Hypothalamus (tissue), 51 donors: ENCODE measurements at regions not wholly inside any gene's neighbourhood (a gene's known extent, or its start where the extent isn't known, plus 50 kb on each side); places are given as distances from the start of the nearest gene placed in this dataset.

Source experiments
- DNase-seq, 51 donors: peaks; one replicate each; lab custom pipeline; 2025; lab: John Stamatoyannopoulos, UW

DNA sequence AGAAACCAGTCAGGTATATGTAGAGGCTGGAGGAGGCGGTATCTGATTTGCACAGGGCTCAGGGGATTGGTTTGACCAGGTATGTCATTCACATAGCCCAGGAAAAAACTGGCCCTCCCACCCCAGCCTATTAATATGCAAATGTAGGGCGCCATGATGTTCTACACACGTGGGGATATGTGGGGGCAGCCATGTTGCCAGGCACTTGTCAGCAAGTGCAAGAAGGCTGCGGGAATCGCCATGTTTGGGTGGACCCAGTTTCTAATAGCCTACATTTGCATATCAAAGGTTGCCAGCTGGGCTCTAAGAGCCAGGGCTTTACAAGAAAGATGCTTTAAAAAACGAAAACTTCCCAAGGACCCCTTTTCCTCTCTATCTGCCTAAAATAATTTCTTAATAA lies 335.1 kb downstream of the SMARCA1 start:
- DNase-seq, result no peak

DNA sequence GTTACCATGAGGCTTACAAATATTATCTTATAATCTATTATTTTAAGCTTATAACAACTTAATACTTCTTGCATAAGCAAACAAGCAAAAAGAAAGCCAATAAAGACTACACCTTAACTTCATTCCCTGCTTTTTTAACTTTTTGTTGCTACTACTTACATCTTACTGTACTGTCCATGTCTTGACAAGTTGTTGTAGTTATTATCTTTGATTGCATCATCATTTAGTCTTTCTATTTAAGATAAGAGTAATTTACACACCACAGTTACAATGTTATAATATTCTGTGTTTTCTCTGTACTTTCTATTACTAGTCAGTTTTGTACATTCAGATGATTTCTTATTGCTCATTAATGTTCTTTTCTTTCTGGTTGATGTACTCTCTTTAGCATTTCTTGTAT lies 346.6 kb downstream of the SMARCA1 start:
- DNase-seq, result no peak

DNA sequence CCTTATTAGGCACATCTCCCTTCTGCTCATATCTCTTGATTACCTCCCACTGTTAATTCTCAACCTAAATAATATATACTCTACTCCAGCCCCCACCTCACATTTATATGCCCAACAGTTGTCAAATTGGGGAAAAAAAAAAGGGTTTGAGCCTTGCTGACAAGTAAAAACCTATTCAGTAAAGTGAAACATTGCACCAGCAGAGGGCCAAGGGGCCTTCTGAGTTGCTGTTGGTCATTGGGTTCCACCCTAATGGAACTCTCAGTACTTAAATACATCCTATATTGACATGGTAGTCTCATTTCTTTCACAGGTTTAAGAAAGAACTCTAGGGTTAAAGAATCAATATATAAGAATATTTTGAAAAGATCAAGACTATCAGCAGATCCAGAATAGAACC lies 362.2 kb downstream of the SMARCA1 start:
- no peak for DNase-seq

DNA sequence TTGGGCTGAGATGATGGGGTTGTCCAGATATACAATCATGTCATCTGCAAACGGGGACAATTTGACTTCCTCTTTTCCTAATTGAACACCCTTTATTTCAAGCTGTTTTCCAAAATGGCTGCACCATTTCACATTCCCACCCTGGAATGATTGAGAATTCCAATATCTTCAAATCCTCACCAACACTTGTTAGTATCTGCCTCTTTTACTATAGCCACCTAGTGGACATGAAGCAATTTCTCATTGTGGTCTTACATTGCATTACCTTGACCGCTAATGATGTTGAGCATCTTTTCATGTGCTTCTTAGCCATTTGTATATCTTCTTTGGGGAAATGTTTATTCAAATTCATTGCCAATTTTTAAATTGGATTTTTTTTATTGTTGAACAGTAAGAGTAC lies 364.8 kb downstream of the SMARCA1 start:
- DNase-seq, result no peak

DNA sequence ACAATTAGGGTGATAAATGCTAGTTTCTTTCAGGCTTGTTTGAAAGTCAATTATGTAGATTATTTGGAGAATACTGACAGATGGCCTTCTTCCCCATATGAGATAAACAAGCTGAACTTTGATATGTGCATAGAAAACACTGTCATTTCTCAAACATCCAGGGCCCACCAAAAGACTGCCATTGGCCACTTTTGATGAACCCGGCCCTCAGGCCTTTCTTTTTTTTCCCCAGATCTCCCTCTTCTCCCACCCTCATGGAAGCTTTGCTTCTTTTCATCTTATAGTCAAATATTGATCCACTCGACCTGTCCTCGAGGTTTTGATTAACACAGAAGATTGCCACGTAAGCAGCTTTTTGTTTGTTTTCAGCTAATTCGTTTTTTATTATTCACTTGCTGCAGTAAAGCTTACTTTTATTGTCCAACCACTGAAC lies 377.4 kb downstream of the SMARCA1 start:
- DNase-seq, result no peak

DNA sequence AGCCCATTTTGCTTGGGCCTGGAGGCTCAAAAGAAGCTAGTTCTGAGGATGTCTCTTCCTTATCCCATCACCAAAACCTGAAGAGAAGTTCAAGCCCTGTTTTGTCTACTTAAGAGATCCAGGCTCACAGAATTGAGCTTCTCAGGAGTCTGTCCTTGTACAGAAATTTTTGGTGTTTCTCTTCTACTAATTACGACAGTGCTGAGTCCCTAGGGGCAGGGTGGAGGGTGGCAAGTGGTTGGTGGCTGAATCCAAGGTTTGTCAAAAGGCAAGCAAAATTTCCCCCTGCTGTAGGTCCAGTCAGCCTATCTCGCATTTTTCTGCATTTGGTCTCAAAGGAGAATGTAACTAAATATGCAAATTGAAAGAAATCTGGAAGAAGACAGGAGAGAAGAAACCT lies 377.9 kb downstream of the SMARCA1 start:
- DNase-seq, result no peak

DNA sequence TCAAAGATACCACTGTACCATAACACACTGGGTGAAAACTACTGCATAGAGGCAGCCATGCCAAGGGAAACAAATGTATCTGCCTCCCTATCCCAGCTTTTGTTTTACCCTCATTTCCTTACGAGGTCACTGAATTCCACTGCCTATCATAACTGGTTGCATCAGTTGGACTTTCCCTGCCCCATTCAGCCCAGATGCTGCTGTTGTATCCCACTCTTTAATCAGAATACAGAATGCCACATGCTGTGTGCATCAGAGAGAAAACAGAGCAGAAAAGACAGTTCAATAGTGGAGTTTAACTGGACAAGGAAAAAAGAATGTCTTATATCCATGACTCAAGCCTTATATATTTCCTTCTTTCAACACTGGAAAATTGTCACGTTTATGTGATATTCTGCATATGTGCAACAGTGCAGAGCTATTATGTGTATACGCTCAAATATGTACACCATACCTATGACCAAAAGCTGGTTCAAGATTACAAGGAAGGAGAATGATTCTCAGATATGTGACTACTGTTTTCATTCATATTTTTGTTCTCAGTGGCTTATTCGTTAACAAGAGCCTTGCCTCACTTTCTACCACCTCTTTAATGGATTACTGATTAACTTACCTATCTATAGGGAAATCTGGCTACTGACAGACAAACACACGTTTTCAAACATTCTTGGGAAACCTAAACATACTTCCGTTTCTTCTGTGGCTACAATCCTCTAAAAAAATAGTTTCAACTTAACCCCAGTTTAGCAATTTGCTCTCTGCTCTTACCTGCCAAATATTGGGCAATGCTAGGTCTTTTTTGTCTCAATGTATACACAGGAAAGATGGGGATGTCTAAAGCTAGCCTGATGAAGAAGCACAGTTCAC lies 378.9 kb downstream of the SMARCA1 start:
- DNase-seq, result no peak

DNA sequence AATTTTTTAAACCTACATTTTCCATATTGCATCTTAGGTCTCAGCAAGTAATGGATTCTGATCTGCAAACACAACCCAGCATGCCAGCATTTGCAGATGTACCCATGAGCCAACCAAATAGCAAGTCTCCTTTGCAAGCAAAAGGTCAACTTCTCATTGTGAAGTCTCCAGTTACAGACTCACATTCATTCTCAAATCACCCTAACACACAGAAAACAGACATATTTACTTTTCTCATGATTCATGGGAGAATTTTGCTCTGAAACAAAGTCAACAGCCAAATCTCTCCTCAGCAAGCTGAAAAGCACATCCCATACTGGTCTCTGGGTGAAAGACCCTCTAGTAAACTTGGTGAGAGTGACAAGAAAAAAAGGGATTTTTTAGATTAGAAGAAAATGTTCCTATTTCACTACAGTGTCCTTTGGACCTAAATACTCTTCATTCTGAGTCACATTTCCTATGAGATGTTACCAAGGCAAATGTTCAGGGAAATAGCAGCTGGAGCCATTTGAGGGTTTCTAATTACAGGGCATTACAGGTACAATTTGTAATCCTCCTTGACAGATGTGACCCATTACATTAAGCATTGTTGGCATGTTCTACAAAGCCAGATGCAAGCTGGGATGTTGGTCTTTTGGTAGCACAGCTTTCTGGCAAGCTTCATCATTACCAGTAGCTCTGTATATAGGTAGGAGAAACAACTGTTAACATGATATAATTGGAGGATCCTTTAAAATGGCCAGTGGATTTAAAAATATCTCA lies 383.3 kb downstream of the SMARCA1 start:
- DNase-seq, result no peak

DNA sequence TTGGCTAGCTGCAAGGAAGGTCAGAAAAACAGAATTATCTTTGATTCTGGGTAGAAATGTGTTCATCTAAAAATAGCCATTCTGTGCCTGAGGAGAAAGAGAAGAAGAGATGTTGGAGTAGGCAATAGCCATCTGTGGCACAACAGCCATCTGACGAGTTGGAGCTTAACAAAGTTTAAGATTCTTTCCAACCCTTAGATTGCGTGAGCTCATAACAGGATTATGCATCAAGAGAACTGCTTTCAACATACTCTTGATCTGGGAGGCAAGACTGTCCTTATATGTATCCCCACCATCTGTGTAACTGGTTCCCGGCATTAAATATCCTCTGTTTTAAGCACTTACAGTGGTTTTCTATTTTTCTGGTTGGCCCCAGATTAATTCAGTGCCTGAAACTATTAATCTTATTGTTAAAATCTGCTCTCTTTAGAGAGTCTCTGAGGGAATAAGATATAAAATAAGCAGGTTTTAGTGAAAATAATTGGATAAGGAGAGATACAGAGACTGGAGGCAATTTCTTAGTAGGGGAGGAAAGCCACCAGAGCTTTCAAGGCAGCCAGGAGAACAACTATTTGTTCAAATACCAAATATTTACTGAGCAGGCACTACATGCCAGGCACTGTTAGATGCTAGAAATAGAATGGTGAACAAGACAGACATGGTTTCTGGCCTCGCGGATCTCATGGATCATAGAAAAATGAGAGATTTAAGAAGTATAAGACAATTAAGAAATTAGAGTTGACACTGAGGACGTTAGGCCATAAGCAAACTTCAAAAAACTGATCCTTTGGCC lies 398.0 kb downstream of the SMARCA1 start:
- no peak for DNase-seq

DNA sequence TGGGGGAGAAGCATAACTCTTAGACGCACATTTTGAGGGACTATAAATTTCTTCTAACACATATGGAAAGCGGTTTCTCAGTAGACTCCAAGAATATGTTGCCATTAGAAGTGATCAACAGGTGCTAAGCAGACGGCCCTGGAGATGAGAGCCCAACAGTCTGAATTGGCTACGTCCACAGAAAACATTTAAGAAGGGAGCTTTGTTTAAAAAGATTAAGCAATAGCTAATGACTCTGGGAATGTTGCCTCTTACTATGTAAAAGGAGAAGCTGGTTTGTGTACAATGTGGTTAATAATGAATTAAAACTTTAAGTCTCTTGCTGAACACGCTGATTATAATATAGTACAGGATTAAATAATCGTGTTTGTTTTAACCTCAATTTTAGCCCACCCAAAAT lies 399.5 kb downstream of the SMARCA1 start:
- DNase-seq, result no peak

DNA sequence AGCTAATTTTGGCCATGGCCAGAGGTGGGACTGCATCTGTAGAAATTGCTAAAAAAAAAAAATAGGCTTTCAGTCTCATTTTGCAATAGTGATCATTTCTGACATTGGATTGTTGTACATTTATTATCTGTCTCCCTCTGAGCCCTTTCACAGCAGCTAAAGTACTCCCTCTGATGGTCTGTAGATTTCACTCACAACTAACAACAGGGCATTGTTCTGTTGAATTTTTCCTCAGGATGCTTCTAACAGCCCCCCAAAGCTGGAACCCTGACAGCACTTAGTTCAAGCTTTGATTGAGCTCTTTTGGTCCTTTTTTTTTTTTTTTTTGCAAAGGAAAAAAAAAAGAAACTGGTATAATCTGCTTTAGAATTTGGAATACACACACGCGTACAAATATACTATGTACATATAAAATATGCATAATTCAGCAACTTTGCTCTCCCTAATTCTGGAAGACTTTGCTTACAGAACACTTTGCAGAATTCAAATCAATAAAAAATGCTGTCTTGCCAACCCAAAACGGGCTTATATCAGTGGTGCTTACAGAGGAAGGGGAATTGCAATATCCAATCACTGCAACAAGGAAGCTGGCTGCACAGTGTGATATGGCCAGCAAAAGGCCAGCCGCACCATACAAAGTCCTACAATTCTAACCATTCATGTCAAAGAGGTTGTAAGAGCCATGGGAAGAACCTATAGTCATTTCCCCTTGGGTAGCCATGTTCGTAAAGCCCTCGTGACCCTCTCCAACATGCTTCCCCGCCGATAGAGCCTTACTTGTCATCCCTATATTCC lies 406.4 kb downstream of the SMARCA1 start:
- no peak for DNase-seq

DNA sequence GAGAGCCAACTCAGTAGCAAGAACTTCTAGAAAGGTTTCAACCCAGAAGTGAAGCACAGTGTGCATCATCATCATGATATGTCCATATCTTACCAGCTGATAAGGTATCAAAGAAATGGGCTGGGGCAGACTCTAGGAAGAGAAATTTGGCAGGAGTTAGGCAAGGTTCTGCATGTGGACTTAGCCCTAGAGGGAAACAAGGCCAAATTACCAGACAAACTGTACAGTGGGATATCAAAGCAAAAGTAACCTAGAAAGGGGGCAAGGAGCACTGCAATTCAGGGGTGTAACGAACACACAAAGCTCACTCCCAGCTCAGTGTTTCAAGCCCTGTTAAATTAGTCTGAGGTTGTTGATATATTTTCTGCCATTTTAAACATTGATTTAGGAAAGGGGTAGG lies 407.4 kb downstream of the SMARCA1 start:
- no peak for DNase-seq

DNA sequence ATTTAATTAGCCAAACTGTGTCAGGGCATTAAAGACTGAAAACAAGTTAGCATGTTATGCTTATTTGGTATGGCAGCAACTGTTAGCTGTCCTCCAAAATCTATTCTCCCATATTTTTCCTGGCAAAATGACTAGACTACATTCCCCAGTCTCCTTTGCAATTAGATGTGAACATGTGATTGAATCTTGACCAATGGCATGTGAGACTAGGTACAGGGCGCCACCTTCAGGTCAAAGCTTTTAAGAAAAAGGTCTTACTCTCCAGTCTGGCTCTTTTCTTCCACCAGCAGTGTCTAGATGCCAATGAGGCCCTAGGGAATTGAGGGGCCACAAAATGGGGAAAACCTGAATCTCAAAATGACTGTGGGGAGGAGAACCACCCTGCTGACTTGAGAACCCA lies 408.2 kb downstream of the SMARCA1 start:
- no peak for DNase-seq

DNA sequence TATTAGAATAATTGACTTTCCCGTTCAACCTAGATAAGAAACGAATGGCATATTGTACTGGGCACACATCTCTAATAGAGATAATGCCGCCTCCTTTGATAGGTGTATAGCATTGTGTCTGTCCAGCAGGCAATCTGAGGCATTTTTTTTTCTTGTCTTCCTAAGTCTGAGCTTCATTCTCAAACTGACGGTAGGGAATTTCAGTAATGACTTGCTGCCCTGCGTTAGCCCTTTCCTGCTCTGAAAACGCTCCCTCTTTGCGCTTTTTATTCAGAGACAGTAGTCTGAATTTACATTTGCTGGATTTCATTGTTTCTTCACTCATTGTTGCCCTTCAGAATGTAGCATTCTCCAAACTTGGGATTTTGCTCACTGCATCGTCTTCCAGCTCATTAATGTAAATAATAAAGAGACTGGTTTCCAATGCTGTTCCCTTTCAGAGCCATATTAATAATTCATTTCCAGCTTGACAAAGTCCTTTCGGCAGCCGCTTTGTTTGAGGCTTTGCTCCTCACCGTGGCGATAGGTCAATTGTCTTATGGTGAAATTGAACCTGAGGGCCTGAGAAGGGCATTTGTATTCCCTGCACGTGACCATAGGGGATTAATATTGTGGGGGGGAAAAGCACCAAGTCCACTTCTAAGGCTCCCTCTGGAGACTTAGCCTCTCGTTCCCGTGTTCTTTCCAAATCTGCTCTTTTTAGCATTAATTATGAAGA lies 412.1 kb downstream of the SMARCA1 start:
- no peak for DNase-seq

DNA sequence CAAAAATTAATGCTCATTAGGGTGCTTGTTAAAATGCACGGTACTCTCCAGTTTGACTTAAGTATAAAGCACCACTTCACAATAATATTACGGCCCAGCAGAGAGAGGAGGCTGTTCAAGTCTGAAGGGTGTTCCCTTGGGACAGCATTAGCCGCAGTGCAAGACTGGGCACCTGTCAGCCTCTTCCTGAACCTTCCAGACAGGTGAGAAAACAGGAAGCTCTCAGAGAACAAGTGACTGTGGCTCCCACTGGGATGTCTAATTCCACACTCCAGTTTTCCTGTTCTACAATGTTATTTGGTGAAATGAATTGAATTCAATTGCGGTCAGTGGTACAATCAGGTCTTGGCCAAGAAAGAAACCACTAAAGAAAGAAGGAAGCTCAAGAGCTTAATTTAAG lies 414.4 kb downstream of the SMARCA1 start:
- no peak for DNase-seq

DNA sequence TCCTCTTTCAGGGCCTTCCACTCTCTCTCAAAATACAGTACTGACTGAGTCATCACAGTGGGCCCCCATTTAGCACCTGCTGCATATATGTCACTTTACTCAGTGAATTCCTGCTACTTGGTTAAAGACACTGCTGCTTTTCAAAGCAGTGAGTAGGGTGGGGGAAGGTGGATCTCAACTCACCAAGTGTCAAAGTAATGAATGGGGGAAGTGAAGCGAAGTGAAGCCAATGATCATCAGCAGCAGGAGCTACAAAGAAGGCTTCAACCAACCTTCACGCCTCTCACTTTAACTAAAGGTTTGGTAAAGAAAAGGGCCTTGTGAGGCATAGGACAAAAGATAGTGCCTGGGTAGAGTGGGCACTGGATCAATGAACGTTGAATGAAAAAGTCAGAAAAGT lies 424.1 kb downstream of the SMARCA1 start:
- no peak for DNase-seq

DNA sequence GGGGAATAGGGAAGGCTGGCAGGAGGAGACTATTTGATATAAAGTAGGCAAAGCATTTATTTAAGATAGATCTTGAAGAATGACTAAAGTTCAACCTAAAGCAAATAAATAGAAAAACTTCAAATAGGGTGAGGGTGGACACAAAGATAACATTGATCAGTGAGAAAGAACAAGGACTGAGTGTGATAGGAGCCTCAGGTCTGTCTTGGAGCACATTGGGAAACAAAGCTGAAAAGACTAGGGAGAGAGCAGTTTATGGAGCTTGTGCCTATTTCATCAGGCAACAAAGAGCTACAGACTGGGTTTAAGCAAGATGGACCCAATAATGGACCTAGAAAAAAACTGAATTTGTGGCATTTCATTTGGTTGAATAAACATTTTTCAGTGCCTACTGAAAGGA lies 425.6 kb downstream of the SMARCA1 start:
- no peak for DNase-seq

DNA sequence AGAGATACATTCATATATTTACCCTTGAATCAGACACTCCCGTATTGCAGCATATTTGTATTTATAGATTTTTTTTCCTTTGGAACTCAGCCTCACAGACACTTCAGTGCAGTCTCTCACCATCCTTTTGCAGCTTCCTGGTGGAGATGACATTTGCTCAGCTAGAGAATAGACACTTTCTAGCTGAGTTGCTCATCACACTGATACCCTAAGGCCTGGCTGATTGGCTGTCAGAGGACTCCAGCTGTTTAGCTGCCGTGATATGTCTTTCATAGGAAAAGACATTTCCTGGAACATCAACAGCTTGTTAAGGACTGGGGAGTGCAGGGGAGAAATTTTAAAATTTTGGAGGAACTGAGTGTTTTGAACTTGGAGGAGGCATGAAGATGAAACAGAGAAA lies 429.6 kb downstream of the SMARCA1 start:
- DNase-seq, result no peak

DNA sequence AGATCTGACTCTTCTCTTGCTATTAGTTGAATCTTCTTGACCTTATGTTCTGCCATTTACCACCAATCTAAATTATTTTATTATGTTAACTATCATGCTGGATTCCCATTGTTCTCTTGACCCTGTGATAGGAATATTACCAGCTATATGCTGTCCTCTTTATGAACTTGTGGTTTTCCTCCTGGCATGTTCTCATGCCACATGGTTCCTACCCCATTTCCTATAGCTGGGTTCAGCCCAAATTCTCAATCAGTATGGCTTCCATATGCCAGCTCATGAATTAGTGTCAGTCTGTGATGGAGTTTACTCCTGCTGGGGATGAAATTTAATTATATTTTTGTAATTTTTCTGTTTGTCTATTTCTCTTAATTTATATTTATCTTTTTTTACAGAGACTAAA lies 430.5 kb downstream of the SMARCA1 start:
- no peak for DNase-seq

DNA sequence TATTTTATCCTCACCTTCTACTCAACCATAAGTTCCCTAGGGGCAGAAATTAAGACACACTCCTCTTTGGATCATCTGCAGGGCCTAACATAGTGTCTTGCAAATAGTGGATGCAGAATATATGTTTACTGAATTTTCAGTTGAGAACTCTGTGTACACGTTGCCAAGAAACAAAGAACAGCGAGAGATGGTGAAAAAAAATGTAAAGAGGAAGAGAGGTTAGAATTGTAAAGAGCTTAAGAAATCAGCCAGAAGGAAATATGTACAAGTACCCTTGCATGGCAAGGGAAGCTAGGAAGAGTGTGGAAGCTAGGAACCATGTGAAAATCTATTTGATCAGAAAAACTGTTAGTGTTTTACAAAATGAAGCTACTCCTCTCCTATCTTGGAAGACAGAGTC lies 431.0 kb downstream of the SMARCA1 start:
- DNase-seq, result no peak
